ENCODE measurements at regions not wholly inside any gene's neighbourhood (a gene's known extent, or its start where the extent isn't known, plus 50 kb on each side); places are given as distances from the start of the nearest gene placed in this dataset.
"Not testable (repeated sequence)": the region's sequence is repeated elsewhere in the genome, so short reads cannot be mapped to it uniquely, and the experiment has no call there.

- not testable (repeated sequence) for TF ChIP-seq CTCF (IDR thresholded peaks at IDR 0.05 in 8 of 11, conservative IDR thresholded peaks at IDR 0.05 in 3 of 11); POLR2A (IDR thresholded peaks at IDR 0.05)
These were observed 164.6 kb downstream of the FOXD2 start for GRCh38 chr1:47602491-47602890.
